ENCODE measurements at regions not wholly inside any gene's neighbourhood (a gene's known extent, or its start where the extent isn't known, plus 50 kb on each side); places are given as distances from the start of the nearest gene placed in this dataset.
"Not testable (repeated sequence)": the region's sequence is repeated elsewhere in the genome, so short reads cannot be mapped to it uniquely, and the experiment has no call there.

GRCh38 chr11:116328851-116329250 lies 443.9 kb downstream of the BUD13 start:
- no peak for DNase-seq

- DNase-seq, result no peak
Measured at GRCh38 chr11:116328391-116328790, 444.4 kb downstream of the BUD13 start.

DNA sequence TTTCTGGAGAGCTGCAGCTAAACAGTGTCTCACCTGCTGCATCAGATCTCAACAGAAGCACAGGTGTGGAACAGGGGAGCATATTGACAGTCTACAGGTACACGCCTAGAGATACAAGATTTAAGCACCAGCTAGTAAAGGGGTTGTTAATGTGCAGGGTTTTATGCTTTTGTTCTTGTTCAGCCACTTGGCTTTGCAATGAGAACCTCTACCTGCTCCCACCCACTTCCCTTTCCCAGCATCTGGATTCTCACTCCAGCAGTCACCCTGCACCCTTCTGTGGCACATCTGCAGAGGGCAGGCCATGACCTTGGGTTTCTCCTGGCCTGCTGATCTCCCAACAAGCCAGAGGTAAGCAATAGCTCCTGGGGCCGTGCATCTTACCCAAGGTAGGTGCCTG lies 446.6 kb downstream of the BUD13 start:
- DNase-seq, result no peak

DNA sequence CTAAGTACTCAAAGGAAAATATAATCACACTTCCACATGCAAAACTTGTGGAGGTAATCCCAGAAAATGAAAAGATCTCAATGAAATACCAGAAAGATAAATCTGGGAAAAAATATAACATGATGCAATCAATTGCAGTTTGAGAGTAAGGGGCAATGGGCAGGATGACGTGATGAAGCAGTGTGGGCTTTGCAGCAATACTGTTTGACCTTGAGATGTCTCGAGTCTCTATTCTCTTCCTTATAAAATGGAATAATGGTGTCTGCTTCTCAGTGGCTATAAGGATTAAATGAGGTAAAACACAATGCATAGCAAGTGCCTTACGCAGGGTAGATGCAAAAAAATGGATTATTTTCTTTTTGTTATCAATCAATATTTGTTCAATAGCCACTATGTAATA lies 447.5 kb downstream of the BUD13 start:
- no peak for DNase-seq

- not testable (repeated sequence) for DNase-seq
Measured at GRCh38 chr11:116324077-116324476, 448.7 kb downstream of the BUD13 start.

DNA sequence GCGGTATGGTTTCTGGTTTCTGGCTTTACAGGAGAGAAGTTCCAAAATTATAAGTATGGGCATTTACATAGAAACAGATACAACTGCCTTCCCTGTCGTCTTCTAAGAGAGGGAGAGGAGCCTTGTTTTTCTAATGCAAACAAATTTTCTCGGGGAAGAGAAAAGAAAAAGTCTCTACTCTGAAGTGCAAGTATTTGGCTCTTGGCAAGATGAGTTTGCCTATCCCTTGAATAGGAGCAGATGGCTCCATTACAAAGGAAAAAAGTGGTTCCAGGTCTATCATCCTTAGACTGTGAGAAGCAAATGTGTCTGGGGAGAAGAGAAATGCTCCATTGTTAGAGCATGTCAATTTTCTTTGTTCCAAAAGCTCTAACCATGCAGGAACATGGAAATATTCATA lies 455.6 kb downstream of the BUD13 start:
- no peak for DNase-seq

DNA sequence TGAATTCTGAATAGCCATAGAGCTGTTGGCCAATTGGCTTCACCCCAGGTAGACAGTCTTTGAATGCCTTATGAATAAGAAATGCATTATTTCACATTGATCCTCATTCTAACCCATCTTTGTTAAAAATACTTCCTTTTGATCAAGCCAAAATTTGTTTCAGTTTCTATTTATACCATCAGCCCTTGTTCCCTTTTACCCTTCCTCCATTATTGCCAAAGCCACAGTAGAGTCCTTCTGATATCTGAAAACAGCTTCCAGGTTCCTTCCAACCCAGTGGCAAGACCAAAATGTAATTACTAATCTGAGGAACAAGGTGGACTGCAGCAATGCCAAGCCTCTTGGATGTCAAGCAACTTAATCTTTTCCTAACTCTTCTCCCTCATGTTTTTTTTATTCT lies 458.8 kb downstream of the BUD13 start:
- DNase-seq, result no peak

GRCh38 chr11:116312570-116313391 lies 460.0 kb downstream of the BUD13 start:
- peak; percentile 42 for DNase-seq

- no peak for DNase-seq
Measured at GRCh38 chr11:116311206-116311605, 461.6 kb downstream of the BUD13 start.

- no peak for DNase-seq
Measured at GRCh38 chr11:116310698-116311097, 462.1 kb downstream of the BUD13 start.

DNA sequence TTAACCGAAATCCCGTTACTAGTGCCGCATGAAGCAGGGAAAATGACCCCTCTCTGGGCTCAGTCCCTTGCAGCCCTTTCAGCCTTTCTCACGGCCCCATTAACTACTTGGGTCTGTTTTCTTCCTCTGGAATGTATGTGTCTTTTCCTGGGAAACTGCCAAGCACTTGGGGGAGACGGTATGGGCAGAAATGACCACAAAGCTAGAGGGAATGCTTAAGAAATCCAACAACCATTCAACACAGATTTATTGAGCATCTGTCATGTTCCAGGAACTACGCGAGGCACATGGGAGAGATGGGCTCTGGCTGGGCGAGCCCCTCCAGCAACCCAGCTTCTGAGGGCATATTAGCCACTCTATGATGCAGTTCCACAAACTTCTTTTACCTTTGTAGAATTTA lies 462.6 kb downstream of the BUD13 start:
- DNase-seq, result no peak

DNA sequence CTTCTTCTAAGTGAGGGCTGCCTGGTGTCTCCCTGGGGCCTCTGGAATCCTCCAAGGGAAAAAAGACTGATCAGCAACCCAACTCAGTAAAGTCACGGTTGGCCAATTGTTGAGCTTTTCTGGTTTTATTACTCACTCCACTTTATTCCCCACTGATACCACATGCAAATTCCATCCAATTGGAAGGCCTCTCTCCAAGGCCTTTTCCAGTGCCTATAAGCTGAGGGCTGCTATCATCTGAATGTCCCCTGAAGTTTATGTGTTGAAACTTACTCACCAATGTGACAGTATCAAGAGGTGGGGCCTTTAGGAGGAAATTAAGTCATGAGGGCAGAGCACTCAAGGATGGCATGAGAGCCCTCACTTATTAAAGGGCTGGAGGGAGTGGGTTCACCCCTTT lies 463.3 kb downstream of the BUD13 start:
- no peak for DNase-seq

GRCh38 chr11:116302756-116303155 lies 470.0 kb downstream of the BUD13 start:
- DNase-seq, result no peak

DNA sequence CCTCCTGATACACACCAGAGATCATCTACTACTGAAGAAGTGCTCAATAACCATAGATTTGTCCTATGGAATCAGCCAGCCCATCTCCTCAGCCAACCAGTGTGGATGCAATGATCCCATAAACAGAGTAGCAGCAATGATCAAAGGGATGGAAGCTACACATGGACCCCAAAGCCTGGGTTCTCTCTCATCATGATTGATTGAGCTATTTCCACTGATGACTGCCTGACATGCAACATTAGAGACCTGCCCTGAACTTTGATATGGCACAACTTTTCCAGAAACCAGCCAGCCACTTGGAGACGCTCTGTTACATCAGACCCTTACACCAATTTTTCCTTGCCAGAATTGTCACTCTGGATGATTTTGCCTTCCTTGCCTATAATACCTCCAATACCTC lies 471.6 kb downstream of the BUD13 start:
- no peak for DNase-seq

- no peak for DNase-seq
Measured at GRCh38 chr11:116300232-116300631, 472.6 kb downstream of the BUD13 start.

- no peak for DNase-seq
Measured at GRCh38 chr11:116294630-116295029, 478.2 kb downstream of the BUD13 start.

DNA sequence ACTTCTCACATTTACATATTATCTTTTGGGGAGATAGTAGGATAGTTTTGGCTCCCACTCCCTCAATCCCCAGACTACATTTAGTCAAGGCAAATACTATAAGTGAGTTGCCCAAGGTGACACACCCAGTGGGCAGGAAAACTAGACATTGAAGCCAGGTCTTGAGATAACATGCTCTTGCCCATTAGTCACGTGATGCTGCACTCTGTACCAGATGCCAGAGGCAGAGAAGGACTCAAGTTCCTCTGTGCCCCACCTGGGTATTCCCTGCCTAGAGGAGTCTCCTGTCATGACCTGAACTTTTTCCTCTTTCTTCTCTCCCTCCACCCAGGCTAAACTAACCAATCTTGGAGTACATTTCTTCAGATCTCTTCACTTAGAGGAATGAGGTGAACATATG lies 484.9 kb downstream of the BUD13 start:
- DNase-seq, result no peak

- DNase-seq, result no peak
Measured at GRCh38 chr11:116285026-116285425, 487.8 kb downstream of the BUD13 start.

- DNase-seq, result no peak
Measured at GRCh38 chr11:116283300-116283699, 489.5 kb downstream of the BUD13 start.

GRCh38 chr11:116282481-116282880 lies 490.3 kb downstream of the BUD13 start:
- DNase-seq, result no peak

DNA sequence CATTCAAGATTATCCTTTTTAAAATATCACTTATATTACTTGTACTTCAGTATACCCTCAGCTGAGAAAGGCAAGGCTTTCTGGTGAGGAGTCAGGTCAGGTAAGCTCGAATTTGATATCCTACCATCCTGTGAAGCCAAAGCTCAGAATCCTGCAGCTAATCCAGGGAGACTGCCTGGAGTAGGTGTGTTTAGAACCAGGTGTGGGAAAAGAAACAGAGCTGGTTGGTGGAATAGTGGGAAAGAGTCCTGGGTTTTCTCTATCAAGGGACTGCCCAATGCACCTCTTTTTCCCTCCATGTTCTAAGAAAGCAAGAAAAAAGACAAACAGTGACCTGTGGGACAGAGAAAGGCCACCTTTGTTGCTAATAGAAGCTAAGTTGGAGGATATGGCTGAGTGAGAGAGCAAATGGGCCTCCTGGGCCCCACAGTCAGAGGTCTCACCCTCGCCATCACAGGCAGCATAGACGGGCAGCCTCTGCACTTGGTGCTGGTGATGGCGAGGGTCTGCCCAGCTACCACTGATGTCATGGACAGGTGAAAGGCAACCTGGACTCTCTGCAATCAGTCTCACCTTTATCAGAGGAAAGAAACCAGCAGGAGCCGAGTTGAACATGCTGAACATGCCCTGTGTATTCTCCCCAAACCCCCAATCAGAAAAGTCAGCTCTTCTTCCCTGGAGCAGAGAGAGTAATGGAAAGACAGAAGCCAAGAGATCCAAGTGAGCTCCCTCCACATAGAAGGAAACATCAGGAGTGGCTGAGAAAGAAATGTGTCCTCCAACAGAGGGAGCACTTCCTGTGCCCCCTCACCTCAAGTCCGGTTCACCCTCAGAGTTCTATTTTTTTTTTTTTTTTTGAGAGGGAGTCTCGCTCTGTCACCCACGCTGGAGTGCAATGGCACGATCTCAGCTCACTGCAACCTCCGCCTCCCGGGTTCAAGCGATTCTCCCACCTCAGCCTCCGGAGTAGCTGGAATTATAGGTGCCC lies 491.3 kb downstream of the BUD13 start:
- no peak for DNase-seq

GRCh38 chr11:116279511-116279910 lies 493.3 kb downstream of the BUD13 start:
- no peak for DNase-seq

DNA sequence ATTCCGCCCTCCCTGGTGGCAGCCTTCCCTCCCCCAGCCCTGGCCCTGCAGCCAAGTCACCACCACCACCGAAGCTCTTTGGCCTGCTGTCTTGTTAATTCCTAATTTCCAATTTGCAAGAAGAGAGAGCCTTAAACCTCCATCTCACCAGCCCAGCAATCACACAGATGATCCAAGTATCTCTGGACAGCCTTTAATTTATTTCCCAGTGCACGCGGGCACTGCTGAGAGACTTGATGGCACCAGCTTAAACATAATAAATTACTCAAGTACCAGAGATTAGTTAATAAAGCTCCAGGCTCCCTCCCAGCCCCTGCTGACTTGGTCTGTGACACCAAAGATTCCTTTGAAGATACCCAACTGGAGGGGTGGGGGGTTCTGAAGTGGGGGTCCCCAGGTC lies 494.7 kb downstream of the BUD13 start:
- DNase-seq, result no peak
